ENCODE measurements at regions not wholly inside any gene's neighbourhood (a gene's known extent, or its start where the extent isn't known, plus 50 kb on each side); places are given as distances from the start of the nearest gene placed in this dataset.

DNA sequence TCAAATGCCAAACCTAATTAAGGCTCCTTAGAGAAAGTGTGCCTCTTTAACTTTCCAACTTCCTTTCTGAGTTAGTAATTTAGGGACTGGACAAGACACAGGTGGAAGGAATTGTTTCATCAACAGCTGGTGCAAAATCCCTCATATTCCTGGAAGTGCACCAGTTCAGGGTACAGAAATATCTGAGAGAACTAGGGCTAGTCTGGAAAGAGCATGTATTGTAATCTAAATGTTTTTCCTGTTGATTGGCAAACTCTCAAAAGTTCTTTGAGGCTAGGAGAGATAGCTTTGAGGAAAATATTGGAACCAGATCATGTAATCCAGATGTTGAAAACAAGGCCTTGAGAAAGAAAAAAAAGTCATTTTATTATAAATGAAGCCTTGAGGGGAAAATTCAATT lies 98.1 kb upstream of the C1GALT1C1 start:
- no peak for DNase-seq
- no peaks in the 10 kb centered on the region for H3K9me3 ChIP-seq
- TF ChIP-seq POLR2AphosphoS5 (IDR thresholded peaks at IDR 0.05) (no peak), POLR2A (IDR thresholded peaks at IDR 0.05) (no peak), EP300 (IDR thresholded peaks at IDR 0.05; ENCODE audit: low read depth) (no peak)
- TF ChIP-seq, protein P1, sequence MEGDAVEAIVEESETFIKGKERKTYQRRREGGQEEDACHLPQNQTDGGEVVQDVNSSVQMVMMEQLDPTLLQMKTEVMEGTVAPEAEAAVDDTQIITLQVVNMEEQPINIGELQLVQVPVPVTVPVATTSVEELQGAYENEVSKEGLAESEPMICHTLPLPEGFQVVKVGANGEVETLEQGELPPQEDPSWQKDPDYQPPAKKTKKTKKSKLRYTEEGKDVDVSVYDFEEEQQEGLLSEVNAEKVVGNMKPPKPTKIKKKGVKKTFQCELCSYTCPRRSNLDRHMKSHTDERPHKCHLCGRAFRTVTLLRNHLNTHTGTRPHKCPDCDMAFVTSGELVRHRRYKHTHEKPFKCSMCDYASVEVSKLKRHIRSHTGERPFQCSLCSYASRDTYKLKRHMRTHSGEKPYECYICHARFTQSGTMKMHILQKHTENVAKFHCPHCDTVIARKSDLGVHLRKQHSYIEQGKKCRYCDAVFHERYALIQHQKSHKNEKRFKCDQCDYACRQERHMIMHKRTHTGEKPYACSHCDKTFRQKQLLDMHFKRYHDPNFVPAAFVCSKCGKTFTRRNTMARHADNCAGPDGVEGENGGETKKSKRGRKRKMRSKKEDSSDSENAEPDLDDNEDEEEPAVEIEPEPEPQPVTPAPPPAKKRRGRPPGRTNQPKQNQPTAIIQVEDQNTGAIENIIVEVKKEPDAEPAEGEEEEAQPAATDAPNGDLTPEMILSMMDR (IDR thresholded peaks at IDR 0.05) = no peak
- H3K36me3 ChIP-seq = no peaks in the 10 kb centered on the region
- in situ Hi-C loops (cut with MboI; ENCODE audit: low pct_ligation_motif_present in 1 of 4, low pct_unique_long_range_greater_than_20kb in 1 of 4, low sequenced_read_pairs in 3 of 4) = no loop called here
- no peak overlapping the region for H3K27ac ChIP-seq
- no peak overlapping the region for H3K4me3 ChIP-seq
- H3K4me1 ChIP-seq = no peaks in the 10 kb centered on the region
- H3K27me3 ChIP-seq = no peaks in the 10 kb centered on the region
- intact Hi-C loops (cut with DNase I; ENCODE audit: low total_unique reads) = no loop called here

GRCh38 chrX:120727452-120727851 lies 97.6 kb upstream of the C1GALT1C1 start:
- no peaks in the 10 kb centered on the region for H3K36me3 ChIP-seq
- intact Hi-C loops (cut with DNase I; ENCODE audit: low total_unique reads) (no loop called here), in situ Hi-C loops (cut with MboI; ENCODE audit: low pct_ligation_motif_present in 1 of 4, low pct_unique_long_range_greater_than_20kb in 1 of 4, low sequenced_read_pairs in 3 of 4) (no loop called here)
- H3K4me3 ChIP-seq = no peak overlapping the region
- no peaks in the 10 kb centered on the region for H3K27me3 ChIP-seq
- no peak overlapping the region for H3K27ac ChIP-seq
- no peaks in the 10 kb centered on the region for H3K4me1 ChIP-seq
- no peaks in the 10 kb centered on the region for H3K9me3 ChIP-seq
- TF ChIP-seq, protein P1 (IDR thresholded peaks at IDR 0.05) = no peak
- TF ChIP-seq EP300 (IDR thresholded peaks at IDR 0.05; ENCODE audit: low read depth) = no peak
- TF ChIP-seq POLR2AphosphoS5 (IDR thresholded peaks at IDR 0.05) = no peak
- no peak for TF ChIP-seq POLR2A (IDR thresholded peaks at IDR 0.05)
- 46 to 58% methylated on average over 2 of the region's 2 CpGs for WGBS, 2 donors (ENCODE audit: low coverage in 1 of 2)
- no peak for DNase-seq

DNA sequence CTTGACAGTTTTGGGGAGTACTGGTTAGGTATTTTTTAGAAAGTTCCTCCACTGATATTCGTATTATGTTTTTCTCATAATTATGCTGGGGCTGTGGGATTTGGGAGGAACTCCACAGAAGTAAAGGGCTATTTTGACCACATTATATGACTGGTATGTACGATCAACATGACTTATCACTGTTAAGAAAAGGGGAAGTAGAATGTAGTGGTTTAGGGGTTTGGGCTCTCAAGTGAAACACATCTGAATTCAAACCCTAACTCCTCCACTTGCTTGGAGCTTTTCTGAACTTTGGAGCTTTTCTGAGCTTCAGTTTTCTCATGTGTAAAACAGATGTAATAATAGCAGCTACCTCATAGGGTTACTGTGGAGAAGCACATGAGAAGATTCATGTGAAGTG lies 96.4 kb upstream of the C1GALT1C1 start:
- in situ Hi-C loops (cut with MboI; ENCODE audit: low pct_ligation_motif_present in 1 of 4, low pct_unique_long_range_greater_than_20kb in 1 of 4, low sequenced_read_pairs in 3 of 4) (no loop called here), intact Hi-C loops (cut with DNase I; ENCODE audit: low total_unique reads) (no loop called here)
- H3K4me1 ChIP-seq = no peaks in the 10 kb centered on the region
- no peaks in the 10 kb centered on the region for H3K27me3 ChIP-seq
- no peak overlapping the region for H3K27ac ChIP-seq
- no peak overlapping the region for H3K4me3 ChIP-seq
- no peak for DNase-seq
- TF ChIP-seq EP300 (IDR thresholded peaks at IDR 0.05; ENCODE audit: low read depth) (no peak), POLR2A (IDR thresholded peaks at IDR 0.05) (no peak), POLR2AphosphoS5 (IDR thresholded peaks at IDR 0.05) (no peak)
- TF ChIP-seq, protein P1 (IDR thresholded peaks at IDR 0.05) = no peak
- no peaks in the 10 kb centered on the region for H3K9me3 ChIP-seq
- no peaks in the 10 kb centered on the region for H3K36me3 ChIP-seq
- WGBS, 2 donors (ENCODE audit: low coverage in 1 of 2) = 56% methylated on average over 2 of the region's 2 CpGs; no CpG with 5 or more reads in 1 of the 2 donors

DNA sequence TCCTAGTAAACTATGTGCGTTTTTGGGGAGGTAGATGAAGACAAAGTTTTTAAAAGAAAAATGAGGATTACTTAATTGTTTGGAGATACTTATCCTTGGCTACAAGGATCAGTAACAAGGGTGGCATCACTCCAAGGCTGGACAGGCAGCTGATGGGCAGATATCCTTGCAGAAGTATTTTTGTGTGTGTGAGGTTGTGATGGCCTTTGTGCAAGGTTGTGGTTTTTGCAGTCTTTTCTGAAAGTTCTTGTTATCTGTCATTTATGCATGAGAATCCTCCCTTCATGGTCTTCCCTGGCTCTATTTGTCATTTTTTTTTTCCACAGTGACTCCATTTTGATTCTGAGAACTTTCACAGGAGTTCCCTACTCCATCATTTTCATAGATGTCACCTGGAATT lies 96.0 kb upstream of the C1GALT1C1 start:
- Histone ChIP-seq H3K27me3 (no peaks in the 10 kb centered on the region), H3K36me3 (no peaks in the 10 kb centered on the region), H3K4me1 (no peaks in the 10 kb centered on the region), H3K27ac (no peak overlapping the region), H3K9me3 (no peaks in the 10 kb centered on the region), H3K4me3 (no peak overlapping the region)
- in situ Hi-C loops (cut with MboI; ENCODE audit: low pct_ligation_motif_present in 1 of 4, low pct_unique_long_range_greater_than_20kb in 1 of 4, low sequenced_read_pairs in 3 of 4) (no loop called here), intact Hi-C loops (cut with DNase I; ENCODE audit: low total_unique reads) (no loop called here)
- DNase-seq = no peak
- TF ChIP-seq EP300 (IDR thresholded peaks at IDR 0.05; ENCODE audit: low read depth) (no peak), POLR2A (IDR thresholded peaks at IDR 0.05) (no peak), POLR2AphosphoS5 (IDR thresholded peaks at IDR 0.05) (no peak)
- TF ChIP-seq, protein P1 (IDR thresholded peaks at IDR 0.05) = no peak
- WGBS, 2 donors (ENCODE audit: low coverage in 1 of 2) = 65 to 100% methylated on average over 1 of the region's 1 CpG
